Motor neuron (in vitro differentiated cells): ENCODE measurements at regions not wholly inside any gene's neighbourhood (a gene's known extent, or its start where the extent isn't known, plus 50 kb on each side); places are given as distances from the start of the nearest gene placed in this dataset.
A peak's percentile ranks its signal among the peaks of the same experiment; 100 is the strongest.

Experiments
- ATAC-seq, 8 experiments: fragments of 200-7000 bp; cut with Tn5 transposase; replicated peaks in 6 of 8; 2 replicates each; pipeline ENCODE4 v1.8.0; 2021; ENCODE audit warnings: mild to moderate bottlenecking in 8 of 8, moderate library complexity in 8 of 8
- H3K27ac ChIP-seq, 2 donors: fragments of 250-450 bp; sonication (Bioruptor Pico); 2 replicates each; pipeline ENCODE4 v1.9.0; 2021; ENCODE audit warnings: antibody characterized with exemption in 2 of 2, mild to moderate bottlenecking in 2 of 2, moderate library complexity in 1 of 2
- H3K4me1 ChIP-seq, 2 donors: fragments of 250-450 bp; sonication (Bioruptor Pico); replicated peaks in 1 of 2; 2 replicates each; pipeline ENCODE4 v1.6.1; 2021; ENCODE audit warnings: antibody characterized with exemption in 2 of 2, mild to moderate bottlenecking in 2 of 2, moderate library complexity in 1 of 2
- H3K4me3 ChIP-seq, 5 donors: fragments of 250-450 bp; sonication (Bioruptor Pico); 2 replicates each; pipeline ENCODE4 v1.9.0; 2021; ENCODE audit warnings: antibody characterized with exemption in 5 of 5, mild to moderate bottlenecking in 5 of 5, moderate library complexity in 4 of 5
- whole genome bisulfite sequencing, 10 experiments: fragments of 450-650 bp; shearing (Covaris generic); methylation state at CpG; one replicate each; pipeline ENCODE4 v1.0.0; 2022; 5-methylcytosine and 5-hydroxymethylcytosine counted together
- in situ Hi-C, 9 experiments: fragments of 400-800 bp; cut with MboI; loops; one replicate each; pipeline ENCODE4 v1.15.0; 2021; ENCODE audit warnings: low sequenced_read_pairs in 9 of 9, low pct_unique_long_range_greater_than_20kb in 2 of 9; ENCODE audit not compliant: unreplicated experiment in 9 of 9

GRCh38 chr15:92524161-92524560 lies 130.5 kb downstream of the ST8SIA2 start:
- WGBS, 10 experiments, result 20 to 100% (median 74%) methylated on average over 1 to 5 of the region's 5 CpGs; no CpG with 5 or more reads in 2 of the 10 experiments
- in situ Hi-C loops, result no loop called here
- Histone ChIP-seq H3K27ac (no peak overlapping the region), H3K4me1 (peaks cover 14% of the 10 kb centered on the region in 2 donors), H3K4me3 (no peak overlapping the region)
- ATAC-seq, result no peak

GRCh38 chr15:92523176-92523575 lies 129.5 kb downstream of the ST8SIA2 start:
- Histone ChIP-seq H3K4me3 (no peak overlapping the region), H3K27ac (no peak overlapping the region), H3K4me1 (peaks cover 16 to 17% of the 10 kb centered on the region in 2 donors)
- ATAC-seq, result no peak
- in situ Hi-C loops, result no loop called here
- 75 to 100% (median 100%) methylated on average over 2 of the region's 2 CpGs; no CpG with 5 or more reads in 5 of the 10 experiments for WGBS, 10 experiments

GRCh38 chr15:92521624-92522008 lies 127.9 kb downstream of the ST8SIA2 start:
- Histone ChIP-seq H3K4me1 (peaks cover 16 to 17% of the 10 kb centered on the region in 2 donors), H3K27ac (no peak overlapping the region), H3K4me3 (no peak overlapping the region)
- in situ Hi-C loops, result no loop called here
- ATAC-seq, result peak; percentile 71 to 99 (median 82)
- 0 to 50% (median 19%) methylated on average over 1 to 7 of the region's 7 CpGs; no CpG with 5 or more reads in 1 of the 10 experiments for WGBS, 10 experiments

GRCh38 chr15:92520914-92521623 lies 127.4 kb downstream of the ST8SIA2 start:
- peak in 1 of 8 experiments; percentile 12 for ATAC-seq
- in situ Hi-C loops, result no loop called here
- no peak overlapping the region for H3K4me3 ChIP-seq
- peaks cover 16 to 17% of the 10 kb centered on the region in 2 donors for H3K4me1 ChIP-seq
- H3K27ac ChIP-seq, result no peak overlapping the region
- 72 to 100% (median 90%) methylated on average over 1 to 2 of the region's 2 CpGs; no CpG with 5 or more reads in 6 of the 10 experiments for whole genome bisulfite sequencing, 10 experiments

GRCh38 chr15:92519709-92520108 lies 126.0 kb downstream of the ST8SIA2 start:
- WGBS, 10 experiments, result 0 to 100% (median 86%) methylated on average over 1 to 3 of the region's 3 CpGs; no CpG with 5 or more reads in 4 of the 10 experiments
- Histone ChIP-seq H3K4me3 (no peak overlapping the region), H3K4me1 (peaks cover 9% of the 10 kb centered on the region in 2 donors), H3K27ac (no peak overlapping the region)
- in situ Hi-C loops, result no loop called here
- no peak for ATAC-seq
